IMR-90 (cell line): ENCODE measurements at regions not wholly inside any gene's neighbourhood (a gene's known extent, or its start where the extent isn't known, plus 50 kb on each side); places are given as distances from the start of the nearest gene placed in this dataset.

Source experiments
- ATAC-seq: fragments of 200-7000 bp; cut with Tn5 transposase; 2 replicates; pipeline ENCODE4 v1.9.1; 2020; ENCODE audit warnings: low read depth, mild to moderate bottlenecking, moderate library complexity
- BruUV-seq: library from RNA; stranded (reverse); fragments of 400-500 nt; replicated peaks from 2 replicates; lab custom pipeline; 2021; lab: Mats Ljungman, UMichigan
- CTCF ChIA-PET: fragments of 300-600 bp; formaldehyde crosslinking; extraction: SDS; loops from one replicate; lab custom pipeline; 2021; ENCODE audit warnings: antibody characterized with exemption; lab: Yijun Ruan, JAX
- POLR2A ChIA-PET: fragments of 300-600 bp; sonication (Branson Sonifier 250); formaldehyde crosslinking; loops from one replicate; lab custom pipeline; 2022; ENCODE audit warnings: antibody characterized with exemption; ENCODE audit not compliant: unreplicated experiment; lab: Charles Lee
- DNase-seq: peaks from one replicate; pipeline ENCODE4 v3.0.0; 2013
- H2AFZ ChIP-seq: replicated peaks from 2 replicates; pipeline ENCODE3; 2013; ENCODE audit warnings: low read length, mild to moderate bottlenecking; ENCODE audit not compliant: poor library complexity
- H2AK5ac ChIP-seq: 2 replicates; pipeline ENCODE4 v1.6.1; 2013; ENCODE audit warnings: low read depth, low read length, inconsistent platforms
- H2AK9ac ChIP-seq: replicated peaks from 2 replicates; pipeline ENCODE3; 2013; ENCODE audit warnings: mild to moderate bottlenecking, low read depth, low read length, moderate library complexity; ENCODE audit not compliant: poor library complexity
- H2BK120ac ChIP-seq: 2 replicates; pipeline ENCODE4 v1.6.1; 2013; ENCODE audit warnings: low read depth, low read length, inconsistent platforms
- H2BK15ac ChIP-seq: 3 replicates; pipeline ENCODE4 v1.6.1; 2013; ENCODE audit warnings: low read depth, low read length, inconsistent platforms
- H2BK20ac ChIP-seq: 2 replicates; pipeline ENCODE4 v1.6.1; 2013; ENCODE audit warnings: low read depth, mild to moderate bottlenecking, inconsistent platforms, low read length, moderate library complexity
- H2BK5ac ChIP-seq: 2 replicates; pipeline ENCODE4 v1.6.1; 2013; ENCODE audit warnings: mild to moderate bottlenecking, low read depth, low read length, inconsistent platforms; ENCODE audit not compliant: poor library complexity, severe bottlenecking
- H3K14ac ChIP-seq: replicated peaks from 2 replicates; pipeline ENCODE4 v1.6.1; 2013; ENCODE audit warnings: low read depth, low read length, inconsistent platforms
- H3K18ac ChIP-seq: 2 replicates; pipeline ENCODE4 v1.6.1; 2013; ENCODE audit warnings: low read depth, low read length, control low read depth
- H3K23ac ChIP-seq: 2 replicates; pipeline ENCODE4 v1.6.1; 2013; ENCODE audit warnings: low read depth, low read length, inconsistent platforms
- H3K27ac ChIP-seq: 2 replicates; pipeline ENCODE4 v1.5.1; 2013; ENCODE audit warnings: mild to moderate bottlenecking, control low read depth, low read length; ENCODE audit not compliant: insufficient read depth
- H3K27me3 ChIP-seq: 2 replicates; pipeline ENCODE4 v1.6.1; 2013; ENCODE audit warnings: low read length; ENCODE audit not compliant: control insufficient read depth, insufficient read depth
- H3K36me3 ChIP-seq: 2 replicates; pipeline ENCODE4 v1.6.1; 2013; ENCODE audit warnings: low read length, mixed read lengths; ENCODE audit not compliant: control insufficient read depth, insufficient read depth
- H3K4ac ChIP-seq: 2 replicates; pipeline ENCODE4 v1.6.1; 2013; ENCODE audit warnings: low read depth, low read length, inconsistent platforms
- H3K4me1 ChIP-seq: 2 replicates; pipeline ENCODE4 v1.6.1; 2013; ENCODE audit warnings: low read length, mixed read lengths; ENCODE audit not compliant: control insufficient read depth, insufficient read depth
- H3K4me2 ChIP-seq: 2 replicates; pipeline ENCODE4 v1.6.1; 2013; ENCODE audit warnings: low read depth, mild to moderate bottlenecking, control low read depth, low read length, moderate library complexity
- H3K4me3 ChIP-seq: 2 replicates; pipeline ENCODE4 v1.5.1; 2013; ENCODE audit warnings: low read depth, mild to moderate bottlenecking, control low read depth, low read length, moderate library complexity; ENCODE audit not compliant: insufficient read depth
- H3K56ac ChIP-seq: 2 replicates; pipeline ENCODE4 v1.6.1; 2013; ENCODE audit warnings: low read length, inconsistent platforms; ENCODE audit not compliant: insufficient read depth; ENCODE audit errors: extremely low read depth
- H3K79me1 ChIP-seq, 2 experiments: 2 replicates each; pipeline ENCODE4 v1.6.1; 2013; ENCODE audit warnings: low read length in 2 of 2, inconsistent platforms in 1 of 2, low read depth in 1 of 2
- H3K9ac ChIP-seq: 2 replicates; pipeline ENCODE4 v1.6.1; 2013; ENCODE audit warnings: low read depth, low read length, control low read depth
- H3K9me1 ChIP-seq: 2 replicates; pipeline ENCODE4 v1.6.1; 2013; ENCODE audit warnings: low read length, inconsistent platforms; ENCODE audit not compliant: insufficient read depth
- H3K9me3 ChIP-seq: 2 replicates; pipeline ENCODE4 v1.6.1; 2013; ENCODE audit warnings: low read length; ENCODE audit not compliant: control insufficient read depth, insufficient read depth
- H4K20me1 ChIP-seq: 2 replicates; pipeline ENCODE4 v1.6.1; 2013; ENCODE audit warnings: low read length, inconsistent platforms; ENCODE audit not compliant: insufficient read depth
- H4K5ac ChIP-seq: 2 replicates; pipeline ENCODE4 v1.6.1; 2013; ENCODE audit warnings: mild to moderate bottlenecking, low read depth, low read length, control low read depth
- H4K8ac ChIP-seq, 2 experiments: 2 replicates each; pipeline ENCODE4 v1.6.1; 2013; ENCODE audit warnings: low read depth in 2 of 2, low read length in 2 of 2, control low read depth in 1 of 2, inconsistent platforms in 1 of 2
- H4K91ac ChIP-seq: 2 replicates; pipeline ENCODE4 v1.6.1; 2013; ENCODE audit warnings: low read depth, low read length, inconsistent platforms; ENCODE audit not compliant: insufficient read depth
- BHLHE40 ChIP-seq: fragments of 150-350 bp; IDR thresholded peaks from 2 replicates; pipeline ENCODE4 v1.6.1; 2016; ENCODE audit warnings: mild to moderate bottlenecking, low read depth, low read length
- CEBPB ChIP-seq: IDR thresholded peaks from 2 replicates; pipeline ENCODE4 v1.6.1; 2012; ENCODE audit warnings: low read depth, low read length, improper control_type of control experiment
- CHD1 ChIP-seq: IDR thresholded peaks from 2 replicates; pipeline ENCODE4 v1.6.1; 2012; ENCODE audit warnings: low read depth, low read length, improper control_type of control experiment
- CTCF ChIP-seq: conservative IDR thresholded peaks from 2 replicates; pipeline ENCODE4 v1.5.1; 2012; ENCODE audit warnings: mild to moderate bottlenecking, low read depth, low read length, improper control_type of control experiment
- FOS ChIP-seq: fragments of 150-350 bp; IDR thresholded peaks from 2 replicates; pipeline ENCODE4 v1.6.1; 2016; ENCODE audit warnings: low read depth, low read length
- MAFK ChIP-seq: IDR thresholded peaks from 2 replicates; pipeline ENCODE4 v1.6.1; 2012; ENCODE audit warnings: low read depth, low read length, improper control_type of control experiment
- MAZ ChIP-seq: IDR thresholded peaks from 2 replicates; pipeline ENCODE4 v1.6.1; 2012; ENCODE audit warnings: low read depth, mild to moderate bottlenecking, low read length, improper control_type of control experiment, moderate library complexity, borderline replicate concordance
- MXI1 ChIP-seq: IDR thresholded peaks from 2 replicates; pipeline ENCODE4 v1.6.1; 2012; ENCODE audit warnings: low read depth, mild to moderate bottlenecking, low read length, moderate library complexity, borderline replicate concordance
- NFE2L2 ChIP-seq: fragments of 150-350 bp; IDR thresholded peaks from 2 replicates; pipeline ENCODE4 v1.6.1; 2016; ENCODE audit warnings: low read depth, mild to moderate bottlenecking, low read length
- POLR2A ChIP-seq: IDR thresholded peaks from 2 replicates; pipeline ENCODE4 v1.6.1; 2012; ENCODE audit warnings: mild to moderate bottlenecking, low read depth, low read length
- RAD21 ChIP-seq: IDR thresholded peaks from 2 replicates; pipeline ENCODE4 v1.6.1; 2012; ENCODE audit warnings: low read length, improper control_type of control experiment
- RCOR1 ChIP-seq: IDR thresholded peaks from 2 replicates; pipeline ENCODE4 v1.6.1; 2012; ENCODE audit warnings: mild to moderate bottlenecking, low read length, improper control_type of control experiment; ENCODE audit not compliant: insufficient replicate concordance
- RFX5 ChIP-seq: IDR thresholded peaks from 2 replicates; pipeline ENCODE4 v1.8.0; 2012; ENCODE audit warnings: low read depth, mild to moderate bottlenecking, low read length, moderate library complexity
- SMC3 ChIP-seq: fragments of 150-350 bp; IDR thresholded peaks from 2 replicates; pipeline ENCODE4 v1.6.1; 2016; ENCODE audit warnings: low read depth, mild to moderate bottlenecking, antibody characterized with exemption, low read length, moderate library complexity
- dilution Hi-C: fragments of 300-500 bp; cut with HindIII; formaldehyde crosslinking; loops from one replicate; pipeline ENCODE4 v1.14.3; 2018; ENCODE audit warnings: low sequenced_read_pairs; ENCODE audit not compliant: unreplicated experiment
- in situ Hi-C: fragments of 300-500 bp; cut with MboI; formaldehyde crosslinking; loops from 3 replicates; pipeline ENCODE4 v1.14.3; 2019; ENCODE audit warnings: low sequenced_read_pairs, inconsistent platforms, mixed read lengths
- intact Hi-C: fragments of 100-400 bp; cut with micrococcal nuclease; formaldehyde crosslinking; loops from 2 replicates; pipeline ENCODE4 v1.10.0; 2022
- TF ChIP-seq, protein P1 (sequence below): fragments of 150-350 bp; IDR thresholded peaks from 2 replicates; pipeline ENCODE4 v1.6.1; 2017; ENCODE audit warnings: mild to moderate bottlenecking, antibody characterized with exemption, low read length, low read depth
- TF ChIP-seq, protein P2 (sequence below): fragments of 150-350 bp; IDR thresholded peaks from 2 replicates; pipeline ENCODE4 v1.6.1; 2016; ENCODE audit warnings: low read depth, mild to moderate bottlenecking, low read length, moderate library complexity, borderline replicate concordance

DNA sequence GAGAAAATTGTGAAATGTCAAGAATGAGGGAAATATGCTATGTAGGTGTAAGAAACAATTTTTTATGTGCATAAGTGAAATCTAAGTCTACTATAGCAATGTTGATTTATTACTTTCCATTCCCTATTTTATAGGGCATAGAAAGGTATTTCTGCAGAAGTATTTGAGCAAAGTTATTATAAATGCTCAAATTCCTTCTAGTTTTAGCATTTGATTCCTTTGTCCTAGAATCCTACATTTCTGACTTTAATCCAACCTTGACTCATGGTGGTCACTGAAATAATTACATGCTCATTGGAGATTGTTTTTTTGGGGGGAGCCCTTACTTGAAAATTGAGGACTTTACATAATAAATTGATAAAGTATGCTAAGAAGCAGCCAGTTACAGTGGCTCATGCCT lies 716.6 kb upstream of the LUZP2 start:
- ATAC-seq, result no peak
- H3K9me1 ChIP-seq, result no peaks in the 10 kb centered on the region
- H2BK5ac ChIP-seq, result no peak overlapping the region
- H3K14ac ChIP-seq, result no peak overlapping the region
- no peak overlapping the region for H3K4me2 ChIP-seq
- no peak overlapping the region for H4K8ac ChIP-seq
- TF ChIP-seq SMC3 (no peak), POLR2A (no peak), MXI1 (no peak), FOS (no peak), BHLHE40 (no peak), RFX5 (no peak), RAD21 (no peak), RCOR1 (no peak), MAZ (no peak), CTCF (no peak), MAFK (no peak), CHD1 (no peak), CEBPB (no peak), NFE2L2 (no peak)
- TF ChIP-seq, protein P1, sequence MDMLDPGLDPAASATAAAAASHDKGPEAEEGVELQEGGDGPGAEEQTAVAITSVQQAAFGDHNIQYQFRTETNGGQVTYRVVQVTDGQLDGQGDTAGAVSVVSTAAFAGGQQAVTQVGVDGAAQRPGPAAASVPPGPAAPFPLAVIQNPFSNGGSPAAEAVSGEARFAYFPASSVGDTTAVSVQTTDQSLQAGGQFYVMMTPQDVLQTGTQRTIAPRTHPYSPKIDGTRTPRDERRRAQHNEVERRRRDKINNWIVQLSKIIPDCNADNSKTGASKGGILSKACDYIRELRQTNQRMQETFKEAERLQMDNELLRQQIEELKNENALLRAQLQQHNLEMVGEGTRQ, result no peak
- TF ChIP-seq, protein P2, sequence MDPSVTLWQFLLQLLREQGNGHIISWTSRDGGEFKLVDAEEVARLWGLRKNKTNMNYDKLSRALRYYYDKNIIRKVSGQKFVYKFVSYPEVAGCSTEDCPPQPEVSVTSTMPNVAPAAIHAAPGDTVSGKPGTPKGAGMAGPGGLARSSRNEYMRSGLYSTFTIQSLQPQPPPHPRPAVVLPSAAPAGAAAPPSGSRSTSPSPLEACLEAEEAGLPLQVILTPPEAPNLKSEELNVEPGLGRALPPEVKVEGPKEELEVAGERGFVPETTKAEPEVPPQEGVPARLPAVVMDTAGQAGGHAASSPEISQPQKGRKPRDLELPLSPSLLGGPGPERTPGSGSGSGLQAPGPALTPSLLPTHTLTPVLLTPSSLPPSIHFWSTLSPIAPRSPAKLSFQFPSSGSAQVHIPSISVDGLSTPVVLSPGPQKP, result no peak
- no peaks in the 10 kb centered on the region for H3K79me1 ChIP-seq
- H2AK5ac ChIP-seq, result peak overlapping the region; percentile 50; the same call in 1 of the 2 replicates
- no peak overlapping the region; the same call in 1 of the 2 replicates for H3K23ac ChIP-seq
- no peak overlapping the region for H4K5ac ChIP-seq
- no peak for DNase-seq
- H4K20me1 ChIP-seq, result no peaks in the 10 kb centered on the region
- no peak overlapping the region for H2AK9ac ChIP-seq
- H2BK15ac ChIP-seq, result peak overlapping the region; percentile 2; the same call in 1 of the 3 replicates
- no peaks in the 10 kb centered on the region for H3K27me3 ChIP-seq
- no TSS peak for BruUV-seq
- no peak overlapping the region for H4K91ac ChIP-seq
- no peak overlapping the region for H3K18ac ChIP-seq
- peaks cover 4% of the 10 kb centered on the region; the same call in 1 of the 2 replicates for H3K9me3 ChIP-seq
- CTCF ChIA-PET, result no interaction called here
- H2BK120ac ChIP-seq, result no peak overlapping the region
- in situ Hi-C loops, result no loop called here
- no peaks in the 10 kb centered on the region for H3K36me3 ChIP-seq
- H3K4me1 ChIP-seq, result no peaks in the 10 kb centered on the region
- POLR2A ChIA-PET, result no interaction called here
- H2AFZ ChIP-seq, result no peak overlapping the region
- dilution Hi-C loops, result no loop called here
- intact Hi-C loops, result no loop called here
- no peak overlapping the region for H3K9ac ChIP-seq
- H3K4me3 ChIP-seq, result no peak overlapping the region
- no peak overlapping the region for H3K56ac ChIP-seq
- H3K4ac ChIP-seq, result no peak overlapping the region
- H2BK20ac ChIP-seq, result no peak overlapping the region
- H3K27ac ChIP-seq, result no peak overlapping the region
